Activated naive CD4-positive, alpha-beta T cell (primary cell): ENCODE measurements at regions not wholly inside any gene's neighbourhood (a gene's known extent, or its start where the extent isn't known, plus 50 kb on each side); places are given as distances from the start of the nearest gene placed in this dataset.

Experiments used
- DNase-seq, 4 experiments: peaks; one replicate each; lab custom pipeline; 2025; lab: John Stamatoyannopoulos, UW

- no peak for DNase-seq
These were observed 657.7 kb downstream of the TRAM1L1 start for GRCh38 chr4:116427666-116428065.

- DNase-seq = no peak
These were observed 672.2 kb downstream of the TRAM1L1 start for GRCh38 chr4:116413222-116413621.

GRCh38 chr4:116401293-116401692 is 684.1 kb downstream of the TRAM1L1 start:
- no peak for DNase-seq

GRCh38 chr4:116400480-116400879 is 684.9 kb downstream of the TRAM1L1 start:
- no peak for DNase-seq

- DNase-seq = no peak
These were observed 687.7 kb downstream of the TRAM1L1 start for GRCh38 chr4:116397714-116398113.

GRCh38 chr4:116397291-116397690 is 688.1 kb downstream of the TRAM1L1 start:
- no peak for DNase-seq

GRCh38 chr4:116395408-116395807 is 690.0 kb downstream of the TRAM1L1 start:
- no peak for DNase-seq

GRCh38 chr4:116391020-116391419 is 694.4 kb downstream of the TRAM1L1 start:
- no peak for DNase-seq

GRCh38 chr4:116389139-116389538 is 696.2 kb downstream of the TRAM1L1 start:
- no peak for DNase-seq

- DNase-seq = no peak
These were observed 697.4 kb downstream of the TRAM1L1 start for GRCh38 chr4:116387937-116388474.

- DNase-seq = no peak
These were observed 698.5 kb downstream of the TRAM1L1 start for GRCh38 chr4:116386856-116387255.

- DNase-seq = no peak
These were observed 699.8 kb downstream of the TRAM1L1 start for GRCh38 chr4:116385583-116385982.

- DNase-seq = no peak
These were observed 710.6 kb downstream of the TRAM1L1 start for GRCh38 chr4:116374815-116375214.

- DNase-seq = no peak
These were observed 722.8 kb downstream of the TRAM1L1 start for GRCh38 chr4:116362583-116362982.

- no peak for DNase-seq
These were observed 723.6 kb downstream of the TRAM1L1 start for GRCh38 chr4:116361790-116362189.

- no peak for DNase-seq
These were observed 726.6 kb downstream of the TRAM1L1 start for GRCh38 chr4:116358633-116359222.

- DNase-seq = no peak
These were observed 727.6 kb downstream of the TRAM1L1 start for GRCh38 chr4:116357758-116358157.

GRCh38 chr4:116346750-116347149 is 738.6 kb downstream of the TRAM1L1 start:
- DNase-seq = no peak

- no peak for DNase-seq
These were observed 741.6 kb downstream of the TRAM1L1 start for GRCh38 chr4:116343809-116344208.

- DNase-seq = no peak
These were observed 743.2 kb downstream of the TRAM1L1 start for GRCh38 chr4:116342143-116342542.

- no peak for DNase-seq
These were observed 752.9 kb downstream of the TRAM1L1 start for GRCh38 chr4:116332508-116332907.

GRCh38 chr4:116328261-116328860 is 757.0 kb downstream of the TRAM1L1 start:
- DNase-seq = no peak

- DNase-seq = no peak
These were observed 761.8 kb downstream of the TRAM1L1 start for GRCh38 chr4:116323606-116324005.

GRCh38 chr4:116321471-116321870 is 763.9 kb downstream of the TRAM1L1 start:
- no peak for DNase-seq
